A673 (cell line): ENCODE measurements at regions not wholly inside any gene's neighbourhood (a gene's known extent, or its start where the extent isn't known, plus 50 kb on each side); places are given as distances from the start of the nearest gene placed in this dataset.

Experiments
- EZH2 ChIP-seq: fragments of 200-600 bp; sonication (generic); IDR thresholded peaks from 2 replicates; pipeline ENCODE4 v1.6.1; 2017; ENCODE audit warnings: borderline replicate concordance, low read depth, mild to moderate bottlenecking, mixed read lengths, antibody characterized with exemption, low read length; ENCODE audit not compliant: poor library complexity, severe bottlenecking
- TF ChIP-seq, protein P1 (sequence below): fragments of 300-800, 200-600 bp; sonication (generic); conservative IDR thresholded peaks from 2 replicates; pipeline ENCODE4 v1.5.1; 2017; ENCODE audit warnings: low read depth, mild to moderate bottlenecking, antibody characterized with exemption, low read length, moderate library complexity, mixed read lengths

DNA sequence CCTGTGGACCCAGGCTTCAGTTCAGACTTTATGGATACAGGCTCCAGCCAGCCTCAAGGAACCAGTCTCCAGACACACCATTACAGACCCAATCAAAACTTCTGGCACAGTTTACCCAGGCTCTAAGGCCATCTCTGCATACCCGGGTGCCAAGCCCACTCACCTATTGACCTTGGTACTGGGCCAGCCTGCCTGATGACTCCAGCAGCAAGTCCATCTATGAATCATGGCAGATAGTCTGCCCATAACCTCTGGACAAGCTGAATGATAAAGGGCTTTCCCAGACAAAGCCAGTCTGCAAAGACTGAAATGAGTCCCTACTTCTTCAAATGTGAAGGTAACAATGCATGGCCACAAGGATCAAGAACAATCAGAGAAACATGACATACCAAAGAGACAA lies 1327.1 kb upstream of the C9orf72 start:
- TF ChIP-seq, protein P1, sequence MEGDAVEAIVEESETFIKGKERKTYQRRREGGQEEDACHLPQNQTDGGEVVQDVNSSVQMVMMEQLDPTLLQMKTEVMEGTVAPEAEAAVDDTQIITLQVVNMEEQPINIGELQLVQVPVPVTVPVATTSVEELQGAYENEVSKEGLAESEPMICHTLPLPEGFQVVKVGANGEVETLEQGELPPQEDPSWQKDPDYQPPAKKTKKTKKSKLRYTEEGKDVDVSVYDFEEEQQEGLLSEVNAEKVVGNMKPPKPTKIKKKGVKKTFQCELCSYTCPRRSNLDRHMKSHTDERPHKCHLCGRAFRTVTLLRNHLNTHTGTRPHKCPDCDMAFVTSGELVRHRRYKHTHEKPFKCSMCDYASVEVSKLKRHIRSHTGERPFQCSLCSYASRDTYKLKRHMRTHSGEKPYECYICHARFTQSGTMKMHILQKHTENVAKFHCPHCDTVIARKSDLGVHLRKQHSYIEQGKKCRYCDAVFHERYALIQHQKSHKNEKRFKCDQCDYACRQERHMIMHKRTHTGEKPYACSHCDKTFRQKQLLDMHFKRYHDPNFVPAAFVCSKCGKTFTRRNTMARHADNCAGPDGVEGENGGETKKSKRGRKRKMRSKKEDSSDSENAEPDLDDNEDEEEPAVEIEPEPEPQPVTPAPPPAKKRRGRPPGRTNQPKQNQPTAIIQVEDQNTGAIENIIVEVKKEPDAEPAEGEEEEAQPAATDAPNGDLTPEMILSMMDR = no peak
- no peak for TF ChIP-seq EZH2
